ENCODE measurements at regions not wholly inside any gene's neighbourhood (a gene's known extent, or its start where the extent isn't known, plus 50 kb on each side); places are given as distances from the start of the nearest gene placed in this dataset.
A peak's percentile ranks its signal among the peaks of the same experiment; 100 is the strongest.

DNA sequence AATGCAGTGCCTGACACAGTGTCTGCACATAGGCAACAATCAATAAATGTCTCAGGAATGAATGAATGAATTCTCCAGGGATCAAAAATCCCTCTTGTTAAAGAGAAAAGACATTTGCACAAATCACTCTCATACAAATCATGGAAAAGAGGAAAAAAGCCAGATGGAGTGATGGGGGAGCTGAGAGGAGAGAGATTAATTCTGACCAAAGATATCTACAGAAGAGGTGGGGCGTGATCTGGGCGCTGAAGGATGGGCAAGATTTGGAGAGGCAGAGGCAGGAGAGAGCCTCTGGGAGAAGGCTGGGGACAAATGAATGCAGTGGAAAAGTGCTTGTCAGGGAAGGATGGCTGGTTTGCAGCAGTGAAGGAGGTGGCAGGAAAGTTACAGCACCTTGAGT lies 142.9 kb upstream of the BACH2 start:
- DNase-seq = no peak
- intact Hi-C loops (cut with DNase I) = no loop called here

DNA sequence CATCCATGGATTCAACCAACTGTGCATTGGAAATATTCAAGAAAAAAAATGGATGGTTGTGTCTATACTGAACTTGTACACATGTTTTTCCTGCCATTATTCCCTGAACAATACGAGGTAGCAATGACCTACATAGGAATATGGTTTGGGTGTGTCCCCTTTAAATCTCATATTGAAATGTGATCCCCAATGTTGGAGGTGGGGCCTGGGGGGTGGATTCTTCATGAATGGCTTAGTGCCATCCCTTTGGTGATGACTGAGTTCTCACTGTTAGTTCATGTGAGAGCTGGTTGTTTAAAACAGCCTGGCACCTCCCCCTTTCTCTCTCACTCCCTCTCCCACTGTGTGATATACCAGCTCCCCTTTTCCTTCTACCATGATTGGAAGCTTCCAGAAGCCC lies 139.8 kb upstream of the BACH2 start:
- intact Hi-C loops (cut with DNase I) = no loop called here
- DNase-seq = no peak

DNA sequence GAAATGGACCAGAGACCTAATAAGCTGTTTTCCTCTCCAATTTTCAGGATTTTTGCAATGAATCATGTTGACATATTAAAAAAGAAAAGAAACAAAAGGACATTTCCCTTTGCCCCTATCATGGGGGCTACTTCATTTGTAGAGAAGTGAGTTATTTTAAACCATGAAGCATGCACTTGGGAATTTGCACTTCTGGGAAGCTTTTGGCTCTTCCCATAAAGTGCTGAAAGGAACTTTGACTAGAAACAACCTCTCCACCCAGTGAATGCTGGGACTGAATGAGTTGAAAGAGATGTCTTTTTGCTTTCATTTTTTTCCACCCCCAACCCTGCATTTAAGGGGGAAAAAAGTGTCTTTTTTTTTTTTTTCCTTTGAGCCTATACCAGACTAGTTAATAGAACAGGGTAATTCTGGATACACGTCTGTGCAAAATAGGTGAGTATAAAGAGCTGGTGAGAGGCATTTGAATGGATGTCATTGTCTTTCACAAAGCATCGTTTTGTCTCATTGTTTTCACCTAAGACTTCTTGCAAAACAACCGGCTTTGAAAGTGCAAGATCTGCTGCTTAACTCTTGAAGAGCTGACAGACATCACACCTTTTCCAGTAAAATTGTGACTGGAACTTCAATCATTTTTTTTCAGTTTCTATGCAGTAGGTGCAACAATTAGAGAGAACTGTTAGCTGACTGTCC lies 138.7 kb upstream of the BACH2 start:
- no peak for DNase-seq
- intact Hi-C loops (cut with DNase I) = no loop called here

DNA sequence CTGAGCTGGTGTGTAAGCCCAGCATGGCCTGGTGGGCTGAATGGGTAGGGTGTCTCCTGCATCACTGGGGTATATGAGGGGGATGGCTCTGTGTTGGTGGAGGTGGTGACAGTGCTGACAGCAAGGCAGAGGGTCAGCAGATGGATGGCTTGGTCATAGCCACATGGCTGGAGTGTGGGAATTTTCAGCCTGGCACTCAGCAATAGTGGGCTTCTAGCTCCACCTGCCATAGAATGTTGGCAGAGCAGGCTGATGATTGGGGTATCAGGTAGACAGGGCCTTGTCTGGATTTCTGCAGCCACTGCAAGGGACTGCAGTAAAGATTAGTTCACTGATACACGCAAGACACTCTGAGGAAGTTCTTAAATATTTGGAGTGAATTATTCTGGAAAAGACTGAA lies 137.5 kb upstream of the BACH2 start:
- intact Hi-C loops (cut with DNase I) = no loop called here
- no peak for DNase-seq

DNA sequence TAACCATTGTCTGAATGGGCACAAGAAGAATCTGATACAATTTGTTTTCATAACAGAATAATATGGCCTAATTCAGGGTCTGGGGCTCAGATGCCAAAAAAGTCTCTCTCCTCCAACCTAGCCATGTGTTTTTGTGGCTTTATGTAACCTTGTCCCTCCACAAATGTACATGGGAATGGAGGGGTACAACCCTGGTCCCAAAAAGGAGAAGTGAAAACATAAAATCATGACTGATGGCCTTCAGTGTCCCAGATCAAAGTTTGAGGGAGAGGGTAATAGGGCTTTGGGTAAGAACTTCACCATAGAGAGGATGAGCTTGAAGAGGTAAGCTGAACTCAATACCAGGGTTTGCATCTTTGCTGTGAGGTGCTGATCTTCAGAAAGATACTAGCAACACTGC lies 136.3 kb upstream of the BACH2 start:
- intact Hi-C loops (cut with DNase I) = no loop called here
- DNase-seq = no peak

DNA sequence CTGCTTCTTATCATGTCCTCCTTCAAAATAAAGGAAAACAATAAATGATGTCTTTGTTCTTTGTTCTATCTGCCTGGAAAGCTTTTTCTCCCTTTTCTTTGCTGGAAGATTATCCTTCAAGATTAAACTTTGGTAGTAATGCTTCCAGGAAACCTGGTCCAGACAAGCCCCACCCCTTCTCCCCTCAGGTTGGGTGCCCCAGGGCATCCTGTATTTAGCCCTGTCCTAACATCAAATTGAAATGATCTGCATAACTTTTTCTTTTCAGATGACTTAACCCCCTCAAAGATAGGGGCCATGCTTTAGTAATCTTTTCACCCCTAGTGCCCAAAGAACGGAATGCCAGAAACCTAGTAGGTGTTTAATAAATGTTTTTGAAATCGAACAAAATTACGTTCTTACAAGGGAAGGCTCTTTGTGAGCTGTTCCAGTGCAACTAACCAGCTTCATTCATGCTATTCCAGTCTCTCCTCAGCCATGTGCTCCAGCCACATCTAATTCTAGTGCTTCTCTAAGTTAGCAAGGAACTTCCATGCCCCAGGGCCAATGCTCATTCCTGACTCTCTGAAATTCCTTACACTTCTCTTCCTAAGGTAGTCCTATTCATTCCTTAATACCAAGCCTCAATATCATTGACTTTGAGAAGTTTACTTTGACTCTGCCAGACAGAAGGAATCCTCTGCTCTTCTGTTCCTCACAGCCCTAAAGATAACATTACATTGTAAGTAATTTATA lies 135.6 kb upstream of the BACH2 start:
- intact Hi-C loops (cut with DNase I) = no loop called here
- DNase-seq = no peak

DNA sequence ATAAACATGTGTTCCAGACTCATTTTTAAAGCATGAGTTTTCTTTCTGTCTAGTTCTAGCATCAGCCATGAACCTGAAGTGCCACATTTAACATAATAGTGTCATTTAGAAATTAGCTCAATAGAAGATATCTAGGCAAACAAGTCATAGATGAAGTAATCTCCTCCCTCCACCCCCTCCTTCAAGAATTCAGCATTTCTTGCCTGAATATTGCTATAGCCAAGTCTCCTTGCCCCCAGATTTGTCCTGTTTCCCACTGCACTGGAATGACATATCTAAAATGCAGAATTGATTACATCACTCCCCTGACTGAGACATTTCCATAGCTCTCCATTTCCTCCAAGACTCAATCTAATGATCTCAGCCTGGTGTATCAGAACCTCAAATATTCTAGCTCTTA lies 134.9 kb upstream of the BACH2 start:
- no peak for DNase-seq
- intact Hi-C loops (cut with DNase I) = no loop called here

DNA sequence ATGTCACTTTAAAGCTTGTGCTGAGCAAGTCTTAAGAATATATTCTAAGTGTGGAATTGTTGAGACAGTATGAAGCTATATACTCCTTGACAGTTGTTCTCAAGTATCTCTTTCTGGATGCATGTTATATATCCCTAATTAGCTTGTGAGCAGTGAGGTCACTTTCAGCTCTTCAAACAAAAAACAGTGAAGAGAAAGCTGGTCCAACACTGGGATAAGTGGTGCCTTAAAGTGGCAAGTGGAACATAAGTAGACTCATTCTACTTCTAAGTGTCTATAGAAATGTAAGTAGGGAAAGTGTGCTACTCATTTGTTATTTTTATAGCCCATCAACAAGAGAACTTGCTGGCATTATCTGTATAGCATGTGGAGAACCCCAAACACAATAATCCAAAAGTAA lies 133.1 kb upstream of the BACH2 start:
- DNase-seq = no peak
- intact Hi-C loops (cut with DNase I) = no loop called here

DNA sequence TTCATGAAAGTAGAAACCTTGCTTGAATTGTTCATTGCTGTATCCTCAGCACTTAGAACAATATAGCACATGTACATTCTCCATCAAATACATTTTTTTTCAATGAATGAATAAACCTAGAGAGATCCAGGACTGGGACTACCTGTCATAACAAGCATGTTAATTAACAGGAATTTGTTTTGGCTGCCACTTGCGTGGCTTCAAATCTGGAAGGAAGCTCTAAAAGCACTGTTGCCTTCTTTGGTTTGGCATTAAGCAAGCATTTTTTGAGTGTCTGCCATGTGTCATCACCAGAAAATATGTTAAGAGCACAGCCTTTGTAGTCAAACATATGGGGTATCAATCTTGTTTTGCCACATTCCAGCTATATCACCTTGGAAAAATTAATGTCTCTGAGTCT lies 131.9 kb upstream of the BACH2 start:
- no peak for DNase-seq
- intact Hi-C loops (cut with DNase I) = no loop called here

DNA sequence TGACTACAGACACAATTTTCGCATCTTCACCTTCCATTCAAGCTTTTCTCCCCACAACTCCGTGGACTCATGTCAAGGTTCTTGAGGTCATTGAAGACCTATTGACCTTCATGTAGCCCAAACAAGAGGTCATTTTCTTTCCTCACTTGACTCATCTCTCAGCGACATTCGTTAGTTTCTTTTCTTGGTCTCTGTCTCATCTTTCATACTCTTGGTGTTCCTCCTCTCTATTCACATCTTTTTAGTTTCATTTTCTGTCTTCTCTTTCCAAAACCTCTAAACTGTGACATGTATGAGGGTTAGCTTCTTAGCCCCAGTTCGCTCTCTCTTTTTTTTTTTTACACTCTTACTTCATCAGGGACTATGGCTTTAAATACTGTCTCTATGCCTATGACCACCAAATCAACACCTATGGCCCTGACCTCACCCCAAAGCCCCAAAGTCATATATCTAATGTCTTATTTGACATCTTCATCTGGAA lies 128.6 kb upstream of the BACH2 start:
- DNase-seq = no peak
- intact Hi-C loops (cut with DNase I) = no loop called here

DNA sequence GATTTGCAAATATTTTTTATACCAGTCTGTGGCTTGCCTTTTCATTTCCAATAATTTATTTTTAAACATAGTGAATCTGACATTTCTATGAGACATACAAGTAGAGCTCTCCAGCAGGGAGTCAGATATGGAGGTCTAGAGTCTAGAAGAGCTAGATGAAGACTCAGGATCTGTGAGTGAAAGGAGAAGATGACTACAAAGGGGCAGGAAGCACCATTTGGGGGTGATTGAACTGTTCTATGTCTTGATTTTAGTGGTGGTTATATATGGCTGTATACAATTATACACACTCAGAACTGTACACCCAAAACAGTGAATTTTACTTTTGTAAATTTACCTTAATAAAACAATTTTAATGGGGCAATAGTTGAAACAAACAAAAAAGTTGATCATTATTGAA lies 127.9 kb upstream of the BACH2 start:
- intact Hi-C loops (cut with DNase I) = no loop called here
- DNase-seq = no peak

DNA sequence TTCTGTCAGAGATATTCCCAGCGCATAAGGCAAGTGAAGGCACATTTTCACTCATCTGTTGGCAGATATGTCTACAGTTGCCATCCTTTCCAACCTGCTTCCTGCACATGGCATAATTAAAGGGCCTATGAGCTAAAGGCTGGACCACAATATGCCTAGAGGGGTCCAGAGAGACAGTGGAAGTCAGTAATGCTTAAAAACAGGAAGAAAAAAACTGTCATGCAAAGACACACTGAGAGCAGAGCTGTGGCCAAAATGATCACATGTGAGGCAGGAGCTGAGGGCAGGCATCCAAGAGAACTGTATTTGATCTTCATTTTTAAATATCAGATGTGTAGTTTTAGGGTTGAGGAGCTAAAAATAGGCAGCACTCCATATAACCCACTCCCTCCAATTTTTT lies 125.0 kb upstream of the BACH2 start:
- intact Hi-C loops (cut with DNase I) = no loop called here
- no peak for DNase-seq

DNA sequence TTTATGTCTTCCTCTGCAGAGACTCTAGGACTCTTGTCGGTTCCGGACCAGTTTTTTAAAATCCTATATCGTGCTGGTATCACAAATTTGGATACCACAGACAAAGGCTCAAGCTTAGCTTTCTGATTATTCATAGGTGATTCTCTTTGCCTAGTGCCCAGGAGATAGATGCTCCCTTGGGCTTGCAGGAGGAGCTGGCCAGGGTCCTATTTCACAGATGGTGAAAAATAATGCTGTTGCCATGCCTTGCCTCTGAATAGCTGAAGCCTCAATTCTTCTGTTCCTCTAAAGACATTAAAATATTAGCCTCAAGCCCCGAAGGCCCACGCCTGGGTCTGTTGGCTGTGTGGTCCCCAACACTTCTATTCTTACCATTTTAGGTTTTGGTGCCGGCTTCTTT lies 123.9 kb upstream of the BACH2 start:
- intact Hi-C loops (cut with DNase I) = no loop called here
- no peak for DNase-seq

DNA sequence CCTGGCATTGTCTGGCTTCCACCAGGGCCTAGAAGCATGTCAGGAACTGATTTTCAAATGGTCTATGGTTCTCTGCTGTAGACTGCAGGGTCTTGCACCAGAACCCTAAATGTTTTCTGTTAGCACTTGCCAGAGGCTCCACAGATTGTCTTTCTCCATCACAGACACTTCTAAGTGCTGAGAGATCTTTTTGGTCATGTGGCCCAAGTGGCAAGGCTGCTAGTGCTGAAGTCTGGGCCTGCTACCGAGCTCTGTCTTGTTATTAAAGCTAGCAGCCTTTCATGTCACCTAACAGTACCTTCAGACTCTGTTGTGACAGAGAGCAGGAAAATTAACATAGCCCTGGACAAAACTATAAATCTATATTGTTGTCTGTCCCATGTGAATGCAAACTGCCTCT lies 120.7 kb upstream of the BACH2 start:
- no peak for DNase-seq
- intact Hi-C loops (cut with DNase I) = no loop called here

DNA sequence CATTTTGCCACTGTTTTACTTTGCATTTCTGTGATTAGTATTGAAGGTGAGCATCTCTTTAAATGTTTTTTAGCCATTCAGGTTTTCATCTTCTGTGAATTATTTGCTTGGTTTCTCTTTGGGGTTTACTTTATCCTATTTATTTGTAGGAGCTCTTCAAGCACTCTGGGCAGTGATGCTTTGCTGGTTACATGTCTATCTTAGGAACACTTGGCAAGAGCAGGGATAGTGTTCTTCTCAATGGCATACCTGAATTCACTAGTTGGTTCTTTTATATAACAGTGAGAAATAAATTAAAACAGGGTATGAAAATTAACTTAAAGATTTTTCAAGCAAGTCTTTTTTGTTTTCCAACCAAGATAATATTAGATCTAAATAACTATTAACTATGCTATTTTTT lies 119.7 kb upstream of the BACH2 start:
- intact Hi-C loops (cut with DNase I) = no loop called here
- DNase-seq = no peak

DNA sequence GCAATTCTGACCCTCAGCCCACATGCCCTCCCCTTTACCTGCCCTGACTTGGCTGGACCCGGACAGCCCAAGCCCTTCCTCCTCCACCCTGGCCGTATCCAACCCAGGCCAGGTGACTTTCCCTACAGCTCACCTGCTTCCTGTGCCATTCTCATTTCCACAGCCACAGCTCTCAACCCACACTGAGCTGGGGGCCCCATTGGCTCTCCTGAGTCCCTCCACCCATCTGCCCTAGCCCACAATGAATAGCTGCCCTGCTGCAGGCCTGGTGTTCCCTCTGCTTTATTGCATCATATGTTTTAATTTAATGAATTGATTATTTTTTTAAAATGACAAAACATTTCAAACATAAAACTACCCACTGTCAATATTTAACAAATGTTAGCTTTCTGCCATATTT lies 118.5 kb upstream of the BACH2 start:
- intact Hi-C loops (cut with DNase I) = no loop called here
- no peak for DNase-seq

DNA sequence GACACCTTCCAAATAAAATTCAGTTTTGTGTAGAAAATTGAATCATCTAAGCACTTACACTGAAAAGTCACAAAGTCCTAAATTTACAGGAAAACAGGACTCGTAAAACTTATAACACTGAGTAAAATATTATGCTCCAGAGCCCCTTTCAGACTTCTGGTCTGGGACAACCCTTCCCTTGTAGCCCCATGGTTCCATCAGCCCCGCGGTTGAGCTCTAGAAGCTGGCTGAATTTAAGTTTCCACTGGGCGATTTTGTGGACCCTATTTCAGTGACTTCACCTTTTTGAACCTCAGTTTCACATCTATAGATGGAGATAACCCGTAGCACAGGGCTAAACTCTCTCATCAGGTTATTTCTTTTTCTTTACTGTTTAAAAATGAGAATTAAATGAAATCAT lies 117.7 kb upstream of the BACH2 start:
- DNase-seq = no peak
- intact Hi-C loops (cut with DNase I) = no loop called here

DNA sequence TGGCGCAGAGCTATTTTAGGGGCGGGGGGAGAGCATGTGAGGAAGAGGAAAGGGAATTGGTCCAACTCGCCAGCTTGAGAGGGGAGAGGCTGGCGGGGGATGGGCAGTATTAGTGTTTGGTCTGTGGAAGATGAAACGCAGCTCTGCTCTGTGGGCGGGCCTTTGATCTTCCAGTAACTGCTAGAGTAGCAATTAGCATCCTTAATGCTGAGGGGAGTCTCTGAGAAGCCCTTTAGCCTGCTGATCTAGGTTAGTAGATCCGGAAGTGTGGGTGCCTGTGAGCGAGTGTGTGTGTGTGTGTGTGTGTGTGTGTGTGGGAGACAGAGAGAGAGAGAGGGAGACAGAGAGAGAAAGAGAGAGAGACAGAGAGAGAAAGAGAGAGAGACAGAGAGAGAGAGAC lies 117.2 kb upstream of the BACH2 start:
- intact Hi-C loops (cut with DNase I) = no loop called here
- DNase-seq = peak in 25 of 42 donors; percentile 9 to 56 (median 26)

DNA sequence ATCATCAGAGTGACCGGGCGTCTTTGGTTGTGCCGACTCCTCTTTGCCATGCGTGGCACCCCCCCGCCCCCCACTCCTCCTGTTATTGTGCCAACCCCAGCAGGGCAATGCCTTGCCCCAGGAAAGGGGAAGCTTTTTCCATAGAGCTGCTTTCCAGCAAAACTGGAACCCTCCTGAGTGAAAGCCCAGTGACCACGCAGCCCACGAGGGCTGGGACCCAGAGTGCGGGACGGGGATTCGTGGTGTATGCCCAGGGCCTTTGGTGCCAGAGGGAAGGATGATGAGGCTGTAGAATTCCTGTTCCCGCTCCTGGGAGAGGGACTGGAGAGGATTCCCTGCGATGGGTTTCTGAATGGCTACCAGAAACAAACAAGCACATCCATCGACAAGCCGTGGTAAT lies 116.8 kb upstream of the BACH2 start:
- DNase-seq = no peak
- intact Hi-C loops (cut with DNase I) = no loop called here

DNA sequence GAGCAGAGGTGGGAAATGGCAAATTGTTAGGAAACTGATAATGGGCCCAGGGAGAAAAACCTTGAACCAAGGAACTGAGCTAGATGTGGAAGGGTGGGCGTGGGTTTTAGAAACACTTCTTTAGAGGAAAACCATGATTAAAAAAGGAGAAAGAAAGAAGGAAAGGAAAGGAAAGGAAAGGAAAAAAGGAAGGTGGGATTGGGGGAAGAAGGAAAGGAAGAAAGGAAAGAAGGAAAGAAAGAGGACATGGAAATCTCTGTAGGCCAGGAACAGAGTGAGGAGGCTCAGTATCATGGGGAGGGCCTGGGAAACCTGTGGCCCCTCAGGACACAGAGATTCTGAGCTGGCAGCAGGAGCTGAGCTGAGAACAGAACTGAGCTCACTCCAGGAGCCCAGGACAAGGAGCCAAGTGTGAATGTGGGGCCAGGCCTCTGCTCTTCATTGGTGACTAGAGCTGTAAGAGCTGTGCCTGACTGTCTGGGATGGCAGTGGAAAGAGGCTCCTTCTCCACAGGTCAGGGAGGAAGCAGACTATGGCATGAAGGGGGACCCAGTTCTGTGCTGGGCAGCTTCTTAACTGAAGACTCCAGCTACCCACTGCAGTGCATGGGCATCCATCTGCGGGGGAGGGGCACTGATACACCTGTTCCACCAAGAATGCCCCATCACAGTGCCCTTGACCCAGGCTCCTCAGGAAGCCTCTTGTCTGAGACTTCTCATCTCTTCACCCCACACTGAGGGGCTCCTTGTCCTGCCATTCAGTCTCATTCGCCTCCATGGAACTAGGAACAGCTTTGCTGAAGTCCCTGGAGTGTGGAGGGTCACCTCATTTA lies 116.1 kb upstream of the BACH2 start:
- intact Hi-C loops (cut with DNase I) = no loop called here
- no peak for DNase-seq

Measured in head of caudate nucleus (tissue), 42 donors.